GM12878 (cell line): ENCODE measurements at regions not wholly inside any gene's neighbourhood (a gene's known extent, or its start where the extent isn't known, plus 50 kb on each side); places are given as distances from the start of the nearest gene placed in this dataset.

ENCODE experiments used
- CBFB ChIP-seq: IDR thresholded peaks from 2 replicates; pipeline ENCODE4 v1.6.1; 2016; ENCODE audit warnings: antibody characterized with exemption, low read depth
- CREB1 ChIP-seq: IDR thresholded peaks from 2 replicates; pipeline ENCODE4 v1.6.1; 2012; ENCODE audit warnings: low read depth, mild to moderate bottlenecking, inconsistent platforms
- CREM ChIP-seq: IDR thresholded peaks from 2 replicates; pipeline ENCODE4 v1.6.1; 2014; ENCODE audit warnings: antibody characterized with exemption, low read depth
- EED ChIP-seq: sonication (generic); IDR thresholded peaks from 2 replicates; pipeline ENCODE4 v1.6.1; 2016; ENCODE audit warnings: antibody characterized with exemption, low read depth
- IKZF1 ChIP-seq: fragments of 450-650 bp; conservative IDR thresholded peaks from 2 replicates; pipeline ENCODE4 v1.6.1; 2017; ENCODE audit warnings: antibody characterized with exemption, mild to moderate bottlenecking
- MEF2A ChIP-seq: IDR thresholded peaks from 2 replicates; pipeline ENCODE4 v1.6.1; 2011; ENCODE audit warnings: low read depth, mild to moderate bottlenecking, low read length, moderate library complexity; ENCODE audit not compliant: insufficient read depth
- MTA2 ChIP-seq: fragments of 450-650 bp; IDR thresholded peaks from 2 replicates; pipeline ENCODE4 v1.6.1; 2016; ENCODE audit warnings: low read depth, mild to moderate bottlenecking, moderate library complexity
- POLR2A ChIP-seq: IDR thresholded peaks from 2 replicates; pipeline ENCODE4 v1.6.1; 2011; ENCODE audit warnings: low read depth, mild to moderate bottlenecking, low read length
- RUNX3 ChIP-seq: IDR thresholded peaks from 2 replicates; pipeline ENCODE4 v1.6.1; 2012; ENCODE audit warnings: low read length, inconsistent platforms
- SPI1 ChIP-seq: IDR thresholded peaks from 2 replicates; pipeline ENCODE4 v1.6.1; 2011; ENCODE audit warnings: low read depth, mild to moderate bottlenecking, low read length, moderate library complexity, borderline replicate concordance; ENCODE audit not compliant: insufficient read depth
- SUPT20H ChIP-seq: IDR thresholded peaks from 2 replicates; pipeline ENCODE4 v1.6.1; 2011; ENCODE audit warnings: low read depth, mild to moderate bottlenecking, low read length, moderate library complexity, borderline replicate concordance; ENCODE audit not compliant: control insufficient read depth
- TCF12 ChIP-seq: IDR thresholded peaks from 2 replicates; pipeline ENCODE4 v1.6.1; 2011; ENCODE audit warnings: low read depth, mild to moderate bottlenecking, low read length
- TF ChIP-seq, protein P1 (sequence below): IDR thresholded peaks from 2 replicates; pipeline ENCODE4 v1.6.1; 2011; ENCODE audit warnings: borderline replicate concordance, low read depth, mild to moderate bottlenecking, moderate library complexity, mixed read lengths, low read length; ENCODE audit not compliant: insufficient read depth; ENCODE audit errors: extremely low read length
- TF ChIP-seq, protein P2 (sequence below): fragments of 450-650 bp; IDR thresholded peaks from 2 replicates; pipeline ENCODE4 v1.6.1; 2017; ENCODE audit warnings: low read depth, mild to moderate bottlenecking, moderate library complexity

GRCh38 chr4:74873545-74874301, 59.2 kb upstream of the PARM1 start (continued):
- TF ChIP-seq SUPT20H (no peak), CREB1 (no peak), MTA2 (peak; percentile 47; the same call in 1 of the 2 replicates), CREM (peak; percentile 40; the same call in 1 of the 2 replicates), IKZF1 (peak; percentile 59), EED (0 out of 2 replicates have a peak, but pooled peaks have one; percentile 35), RUNX3 (peak; percentile 59), MEF2A (0 out of 2 replicates have a peak, but pooled peaks have one; percentile 22), CBFB (no peak), SPI1 (peak; percentile 49; the same call in 1 of the 2 replicates), TCF12 (peak; percentile 90), POLR2A (no peak)
- TF ChIP-seq, protein P1, sequence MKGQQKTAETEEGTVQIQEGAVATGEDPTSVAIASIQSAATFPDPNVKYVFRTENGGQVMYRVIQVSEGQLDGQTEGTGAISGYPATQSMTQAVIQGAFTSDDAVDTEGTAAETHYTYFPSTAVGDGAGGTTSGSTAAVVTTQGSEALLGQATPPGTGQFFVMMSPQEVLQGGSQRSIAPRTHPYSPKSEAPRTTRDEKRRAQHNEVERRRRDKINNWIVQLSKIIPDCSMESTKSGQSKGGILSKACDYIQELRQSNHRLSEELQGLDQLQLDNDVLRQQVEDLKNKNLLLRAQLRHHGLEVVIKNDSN: no peak
- TF ChIP-seq, protein P2, sequence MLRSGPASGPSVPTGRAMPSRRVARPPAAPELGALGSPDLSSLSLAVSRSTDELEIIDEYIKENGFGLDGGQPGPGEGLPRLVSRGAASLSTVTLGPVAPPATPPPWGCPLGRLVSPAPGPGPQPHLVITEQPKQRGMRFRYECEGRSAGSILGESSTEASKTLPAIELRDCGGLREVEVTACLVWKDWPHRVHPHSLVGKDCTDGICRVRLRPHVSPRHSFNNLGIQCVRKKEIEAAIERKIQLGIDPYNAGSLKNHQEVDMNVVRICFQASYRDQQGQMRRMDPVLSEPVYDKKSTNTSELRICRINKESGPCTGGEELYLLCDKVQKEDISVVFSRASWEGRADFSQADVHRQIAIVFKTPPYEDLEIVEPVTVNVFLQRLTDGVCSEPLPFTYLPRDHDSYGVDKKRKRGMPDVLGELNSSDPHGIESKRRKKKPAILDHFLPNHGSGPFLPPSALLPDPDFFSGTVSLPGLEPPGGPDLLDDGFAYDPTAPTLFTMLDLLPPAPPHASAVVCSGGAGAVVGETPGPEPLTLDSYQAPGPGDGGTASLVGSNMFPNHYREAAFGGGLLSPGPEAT: 0 out of 2 replicates have a peak, but pooled peaks have one; percentile 16
